ENCODE measurements at regions not wholly inside any gene's neighbourhood (a gene's known extent, or its start where the extent isn't known, plus 50 kb on each side); places are given as distances from the start of the nearest gene placed in this dataset.
"Not testable (repeated sequence)": the region's sequence is repeated elsewhere in the genome, so short reads cannot be mapped to it uniquely, and the experiment has no call there.

DNA sequence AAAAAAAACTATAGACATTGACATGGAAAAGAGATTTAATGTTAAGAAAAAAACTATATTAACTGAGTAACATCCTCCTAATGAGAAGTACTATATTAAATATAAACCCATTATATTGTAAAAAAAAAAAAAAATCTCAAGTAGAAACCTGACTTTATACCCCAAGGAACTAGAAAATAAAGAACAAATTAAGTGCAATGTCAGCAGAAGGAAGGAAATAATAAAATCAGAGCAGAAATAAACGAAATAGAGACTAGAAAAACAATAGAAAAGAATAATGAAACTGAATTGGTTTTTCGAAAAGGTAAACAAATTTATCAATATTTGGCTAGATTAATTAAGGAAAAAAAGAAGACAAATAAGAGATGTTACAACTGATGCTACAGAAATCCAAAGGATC is 329.1 kb upstream of the ZNF608 start:
- Mint-ChIP-seq H3K9me3 (peaks cover 8 to 21% of the 10 kb centered on the region in 2 donors), H3K27ac (no peak overlapping the region), H3K27me3 (ENCODE audit: low read depth in 2 of 2) (peaks cover 3 to 7% of the 10 kb centered on the region in 2 donors), H3K4me1 (no peaks in the 10 kb centered on the region), H3K36me3 (peaks cover 27% of the 10 kb centered on the region), H3K4me3 (no peak overlapping the region)
- no peaks in the 10 kb centered on the region for H3K4me1 ChIP-seq (ENCODE audit: control insufficient read depth, insufficient read depth, low read length)
- no peaks in the 10 kb centered on the region for H3K27me3 ChIP-seq (ENCODE audit: control insufficient read depth, insufficient read depth, low read length)
- H3K4me3 ChIP-seq (ENCODE audit: low read length) = no peak overlapping the region
- WGBS (ENCODE audit: insufficient coverage) = no CpG with 5 or more reads among the region's 2 CpGs
- peaks cover 4% of the 10 kb centered on the region for H3K9me3 ChIP-seq (ENCODE audit: control insufficient read depth, insufficient read depth, low read length)
- H3K27ac ChIP-seq (ENCODE audit: low read length) = no peak overlapping the region
- no peaks in the 10 kb centered on the region for H3K36me3 ChIP-seq (ENCODE audit: control insufficient read depth, insufficient read depth, low read length)
- ATAC-seq = no peak
- TF ChIP-seq, protein P1, sequence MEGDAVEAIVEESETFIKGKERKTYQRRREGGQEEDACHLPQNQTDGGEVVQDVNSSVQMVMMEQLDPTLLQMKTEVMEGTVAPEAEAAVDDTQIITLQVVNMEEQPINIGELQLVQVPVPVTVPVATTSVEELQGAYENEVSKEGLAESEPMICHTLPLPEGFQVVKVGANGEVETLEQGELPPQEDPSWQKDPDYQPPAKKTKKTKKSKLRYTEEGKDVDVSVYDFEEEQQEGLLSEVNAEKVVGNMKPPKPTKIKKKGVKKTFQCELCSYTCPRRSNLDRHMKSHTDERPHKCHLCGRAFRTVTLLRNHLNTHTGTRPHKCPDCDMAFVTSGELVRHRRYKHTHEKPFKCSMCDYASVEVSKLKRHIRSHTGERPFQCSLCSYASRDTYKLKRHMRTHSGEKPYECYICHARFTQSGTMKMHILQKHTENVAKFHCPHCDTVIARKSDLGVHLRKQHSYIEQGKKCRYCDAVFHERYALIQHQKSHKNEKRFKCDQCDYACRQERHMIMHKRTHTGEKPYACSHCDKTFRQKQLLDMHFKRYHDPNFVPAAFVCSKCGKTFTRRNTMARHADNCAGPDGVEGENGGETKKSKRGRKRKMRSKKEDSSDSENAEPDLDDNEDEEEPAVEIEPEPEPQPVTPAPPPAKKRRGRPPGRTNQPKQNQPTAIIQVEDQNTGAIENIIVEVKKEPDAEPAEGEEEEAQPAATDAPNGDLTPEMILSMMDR (IDR thresholded peaks at IDR 0.05) = no peak
- intact Hi-C loops (cut with micrococcal nuclease) = no loop called here
- no peak for DNase-seq

DNA sequence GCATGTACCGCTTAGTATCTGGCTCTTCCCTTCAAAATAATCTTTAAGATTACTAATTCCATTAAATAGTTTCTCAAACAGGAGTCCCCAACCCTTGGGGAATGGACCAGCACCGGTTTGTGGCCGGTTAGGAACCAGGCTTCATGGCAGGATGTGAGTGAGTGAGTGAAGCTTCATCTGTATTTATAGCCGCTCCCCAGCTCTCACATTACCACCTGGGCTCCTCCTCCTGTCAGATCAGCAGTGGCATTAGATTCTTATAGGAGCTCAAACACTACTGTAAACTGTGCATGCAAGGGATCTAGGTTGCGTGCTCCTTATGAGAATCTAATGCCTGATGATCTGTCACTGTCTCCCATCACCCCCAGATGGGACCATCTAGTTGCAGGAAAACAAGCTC is 332.6 kb upstream of the ZNF608 start:
- H3K36me3 Mint-ChIP-seq; H3K27me3 ChIP-seq (ENCODE audit: control insufficient read depth, insufficient read depth, low read length); DNase-seq; H3K27me3 Mint-ChIP-seq (ENCODE audit: low read depth in 2 of 2); H3K9me3 Mint-ChIP-seq; H3K4me1 Mint-ChIP-seq; H3K27ac ChIP-seq (ENCODE audit: low read length); H3K4me1 ChIP-seq (ENCODE audit: control insufficient read depth, insufficient read depth, low read length); H3K36me3 ChIP-seq (ENCODE audit: control insufficient read depth, insufficient read depth, low read length); H3K4me3 Mint-ChIP-seq; H3K9me3 ChIP-seq (ENCODE audit: control insufficient read depth, insufficient read depth, low read length); ATAC-seq; H3K4me3 ChIP-seq (ENCODE audit: low read length); H3K27ac Mint-ChIP-seq; intact Hi-C loops (cut with micrococcal nuclease): not testable (repeated sequence)
- 88% methylated on average over 3 of the region's 5 CpGs for WGBS (ENCODE audit: insufficient coverage)

DNA sequence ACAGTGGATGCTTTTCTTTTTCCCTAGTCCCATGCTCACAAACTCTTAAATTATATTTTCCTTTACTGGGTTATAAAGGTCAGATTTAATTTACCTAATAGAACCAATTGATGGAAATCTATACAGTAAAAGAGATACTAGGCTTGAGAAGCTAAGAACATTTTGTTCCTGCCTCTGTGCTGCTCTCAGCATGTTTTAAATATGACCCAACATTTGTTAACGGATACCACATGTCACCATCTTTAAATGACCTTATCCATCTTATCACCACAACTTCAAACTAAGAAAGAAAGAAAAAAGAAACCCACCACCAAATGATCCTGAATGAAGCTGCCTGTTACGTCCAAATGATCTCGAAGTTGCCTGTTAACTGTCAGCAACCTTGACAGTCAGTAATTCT is 334.7 kb upstream of the ZNF608 start:
- Histone ChIP-seq H3K27ac (ENCODE audit: low read length) (no peak overlapping the region), H3K4me3 (ENCODE audit: low read length) (no peak overlapping the region), H3K9me3 (ENCODE audit: control insufficient read depth, insufficient read depth, low read length) (no peaks in the 10 kb centered on the region), H3K4me1 (ENCODE audit: control insufficient read depth, insufficient read depth, low read length) (no peaks in the 10 kb centered on the region), H3K27me3 (ENCODE audit: control insufficient read depth, insufficient read depth, low read length) (no peaks in the 10 kb centered on the region), H3K36me3 (ENCODE audit: control insufficient read depth, insufficient read depth, low read length) (no peaks in the 10 kb centered on the region)
- Mint-ChIP-seq H3K9me3 (no peaks in the 10 kb centered on the region), H3K4me3 (no peak overlapping the region), H3K27ac (no peak overlapping the region), H3K36me3 (no peaks in the 10 kb centered on the region), H3K4me1 (no peaks in the 10 kb centered on the region), H3K27me3 (ENCODE audit: low read depth in 2 of 2) (no peaks in the 10 kb centered on the region)
- WGBS (ENCODE audit: insufficient coverage) = 97% methylated on average over 3 of the region's 3 CpGs
- ATAC-seq = no peak
- intact Hi-C loops (cut with micrococcal nuclease) = no loop called here
- DNase-seq = no peak
- TF ChIP-seq, protein P1 (IDR thresholded peaks at IDR 0.05) = no peak

DNA sequence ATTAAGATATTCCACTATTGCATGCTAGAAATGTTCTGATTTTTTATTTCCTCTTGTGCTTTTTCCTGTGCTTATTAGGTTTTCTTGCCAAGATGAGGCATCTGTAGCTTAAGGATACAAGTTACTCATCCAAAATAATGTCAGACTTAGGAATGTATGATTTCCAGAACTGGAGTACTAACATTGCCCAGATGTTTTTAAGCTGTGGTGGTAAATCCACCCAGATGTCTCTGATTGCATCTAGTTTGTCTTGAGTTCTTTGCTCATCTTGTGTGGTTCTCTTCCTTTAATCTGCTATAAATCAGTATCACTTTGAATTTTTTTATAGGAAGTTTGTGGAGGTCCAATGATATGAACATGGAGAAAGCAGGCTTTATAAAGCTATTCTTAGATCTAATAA is 337.5 kb upstream of the ZNF608 start:
- H3K27me3 ChIP-seq (ENCODE audit: control insufficient read depth, insufficient read depth, low read length) = no peaks in the 10 kb centered on the region
- DNase-seq = no peak
- H3K9me3 ChIP-seq (ENCODE audit: control insufficient read depth, insufficient read depth, low read length) = no peaks in the 10 kb centered on the region
- Mint-ChIP-seq H3K27me3 (ENCODE audit: low read depth in 2 of 2) (peaks cover 0 to 3% of the 10 kb centered on the region in 2 donors), H3K9me3 (peaks cover 0 to 2% of the 10 kb centered on the region in 2 donors), H3K4me1 (no peaks in the 10 kb centered on the region), H3K36me3 (no peaks in the 10 kb centered on the region), H3K27ac (no peak overlapping the region), H3K4me3 (no peak overlapping the region)
- ATAC-seq = no peak
- no peaks in the 10 kb centered on the region for H3K4me1 ChIP-seq (ENCODE audit: control insufficient read depth, insufficient read depth, low read length)
- TF ChIP-seq, protein P1 (IDR thresholded peaks at IDR 0.05) = no peak
- H3K4me3 ChIP-seq (ENCODE audit: low read length) = no peak overlapping the region
- intact Hi-C loops (cut with micrococcal nuclease) = no loop called here
- no peak overlapping the region for H3K27ac ChIP-seq (ENCODE audit: low read length)
- no peaks in the 10 kb centered on the region for H3K36me3 ChIP-seq (ENCODE audit: control insufficient read depth, insufficient read depth, low read length)

Data from natural killer cell (primary cell).